A673 (cell line): ENCODE measurements at regions not wholly inside any gene's neighbourhood (a gene's known extent, or its start where the extent isn't known, plus 50 kb on each side); places are given as distances from the start of the nearest gene placed in this dataset.

Experiments used
- BruUV-seq: library from RNA; stranded (reverse); fragments of 400-500 nt; replicated peaks from 2 replicates; lab custom pipeline; 2021; lab: Mats Ljungman, UMichigan
- CTCF ChIA-PET: fragments of 300-600 bp; sonication (Branson Sonifier 250); formaldehyde crosslinking; loops from one replicate; lab custom pipeline; 2022; ENCODE audit warnings: antibody characterized with exemption; lab: Charles Lee
- POLR2A ChIA-PET: fragments of 300-600 bp; sonication (Branson Sonifier 250); formaldehyde crosslinking; loops from one replicate; lab custom pipeline; 2022; ENCODE audit warnings: antibody characterized with exemption; ENCODE audit not compliant: low non-redundant PET; lab: Charles Lee
- DNase-seq: peaks from one replicate; pipeline ENCODE4 v3.0.0-alpha.2; 2015; ENCODE audit warnings: low spot score
- H3K27ac ChIP-seq: fragments of 200-600 bp; sonication (generic); 2 replicates; pipeline ENCODE4 v1.5.1; 2016; ENCODE audit warnings: mixed run types, low read depth, mild to moderate bottlenecking, mixed read lengths, antibody characterized with exemption, low read length; ENCODE audit not compliant: poor library complexity, severe bottlenecking
- H3K27me3 ChIP-seq: fragments of 200-600 bp; sonication (generic); replicated peaks from 2 replicates; pipeline ENCODE4 v1.6.1; 2017; ENCODE audit warnings: mixed run types, low read depth, mild to moderate bottlenecking, mixed read lengths, antibody characterized with exemption, low read length; ENCODE audit not compliant: insufficient read depth, poor library complexity
- H3K36me3 ChIP-seq: fragments of 200-600 bp; sonication (generic); 2 replicates; pipeline ENCODE4 v1.6.1; 2016; ENCODE audit warnings: mixed run types, mild to moderate bottlenecking, mixed read lengths, antibody characterized with exemption, low read length; ENCODE audit not compliant: insufficient read depth, poor library complexity, severe bottlenecking
- H3K4me1 ChIP-seq: fragments of 200-600 bp; sonication (generic); 2 replicates; pipeline ENCODE4 v1.6.1; 2017; ENCODE audit warnings: mixed run types, mild to moderate bottlenecking, mixed read lengths, antibody characterized with exemption, low read length; ENCODE audit not compliant: insufficient read depth, poor library complexity, severe bottlenecking
- H3K4me3 ChIP-seq: fragments of 200-600 bp; sonication (generic); 2 replicates; pipeline ENCODE4 v1.5.1; 2016; ENCODE audit warnings: low read depth, mixed run types, mild to moderate bottlenecking, mixed read lengths, low read length; ENCODE audit not compliant: poor library complexity, severe bottlenecking
- H3K9me3 ChIP-seq: fragments of 200-600 bp; sonication (generic); 2 replicates; pipeline ENCODE4 v1.6.1; 2016; ENCODE audit warnings: mixed run types, low read depth, mild to moderate bottlenecking, mixed read lengths, antibody characterized with exemption, low read length; ENCODE audit not compliant: poor library complexity, severe bottlenecking
- EZH2 ChIP-seq: fragments of 200-600 bp; sonication (generic); IDR thresholded peaks from 2 replicates; pipeline ENCODE4 v1.6.1; 2017; ENCODE audit warnings: borderline replicate concordance, low read depth, mild to moderate bottlenecking, mixed read lengths, antibody characterized with exemption, low read length; ENCODE audit not compliant: poor library complexity, severe bottlenecking
- intact Hi-C: fragments of 100-400 bp; cut with micrococcal nuclease; formaldehyde crosslinking; loops from one replicate; pipeline ENCODE4 v1.10.0; 2022; ENCODE audit not compliant: unreplicated experiment
- TF ChIP-seq, protein P1 (sequence below): fragments of 300-800, 200-600 bp; sonication (generic); conservative IDR thresholded peaks from 2 replicates; pipeline ENCODE4 v1.5.1; 2017; ENCODE audit warnings: low read depth, mild to moderate bottlenecking, antibody characterized with exemption, low read length, moderate library complexity, mixed read lengths

GRCh38 chr17:14460516-14461226 lies 159.8 kb downstream of the HS3ST3B1 start:
- Histone ChIP-seq H3K9me3 (peaks cover 11% of the 10 kb centered on the region), H3K4me3 (no peak overlapping the region), H3K27me3 (no peaks in the 10 kb centered on the region), H3K4me1 (no peaks in the 10 kb centered on the region), H3K27ac (no peak overlapping the region), H3K36me3 (no peaks in the 10 kb centered on the region)
- ChIA-PET POLR2A (no interaction called here), CTCF (no interaction called here)
- BruUV-seq, result no TSS peak
- intact Hi-C loops, result no loop called here
- no peak for DNase-seq
- no peak for TF ChIP-seq EZH2
- TF ChIP-seq, protein P1, sequence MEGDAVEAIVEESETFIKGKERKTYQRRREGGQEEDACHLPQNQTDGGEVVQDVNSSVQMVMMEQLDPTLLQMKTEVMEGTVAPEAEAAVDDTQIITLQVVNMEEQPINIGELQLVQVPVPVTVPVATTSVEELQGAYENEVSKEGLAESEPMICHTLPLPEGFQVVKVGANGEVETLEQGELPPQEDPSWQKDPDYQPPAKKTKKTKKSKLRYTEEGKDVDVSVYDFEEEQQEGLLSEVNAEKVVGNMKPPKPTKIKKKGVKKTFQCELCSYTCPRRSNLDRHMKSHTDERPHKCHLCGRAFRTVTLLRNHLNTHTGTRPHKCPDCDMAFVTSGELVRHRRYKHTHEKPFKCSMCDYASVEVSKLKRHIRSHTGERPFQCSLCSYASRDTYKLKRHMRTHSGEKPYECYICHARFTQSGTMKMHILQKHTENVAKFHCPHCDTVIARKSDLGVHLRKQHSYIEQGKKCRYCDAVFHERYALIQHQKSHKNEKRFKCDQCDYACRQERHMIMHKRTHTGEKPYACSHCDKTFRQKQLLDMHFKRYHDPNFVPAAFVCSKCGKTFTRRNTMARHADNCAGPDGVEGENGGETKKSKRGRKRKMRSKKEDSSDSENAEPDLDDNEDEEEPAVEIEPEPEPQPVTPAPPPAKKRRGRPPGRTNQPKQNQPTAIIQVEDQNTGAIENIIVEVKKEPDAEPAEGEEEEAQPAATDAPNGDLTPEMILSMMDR, result no peak

- DNase-seq, result no peak
- intact Hi-C loops, result loop anchor here (10.0 kb wide), 1 partner anchor 65 kb away; no protein-coding TSS in a partner anchor
- CTCF ChIA-PET, result no interaction called here
- POLR2A ChIA-PET, result no interaction called here
- TF ChIP-seq, protein P1, result no peak
- no peak for TF ChIP-seq EZH2
- Histone ChIP-seq H3K27me3 (no peaks in the 10 kb centered on the region), H3K4me1 (no peaks in the 10 kb centered on the region), H3K36me3 (no peaks in the 10 kb centered on the region), H3K27ac (no peak overlapping the region), H3K4me3 (no peak overlapping the region), H3K9me3 (peaks cover 11% of the 10 kb centered on the region)
- BruUV-seq, result no TSS peak
These were observed 159.1 kb downstream of the HS3ST3B1 start for GRCh38 chr17:14459955-14460354.

- Histone ChIP-seq H3K27me3 (no peaks in the 10 kb centered on the region), H3K36me3 (no peaks in the 10 kb centered on the region), H3K27ac (no peak overlapping the region), H3K4me3 (no peak overlapping the region), H3K9me3 (peaks cover 11% of the 10 kb centered on the region), H3K4me1 (no peaks in the 10 kb centered on the region)
- DNase-seq, result no peak
- BruUV-seq, result no TSS peak
- intact Hi-C loops, result loop anchor here (10.0 kb wide), 1 partner anchor 64 kb away; no protein-coding TSS in a partner anchor
- TF ChIP-seq, protein P1, result no peak
- TF ChIP-seq EZH2, result no peak
- ChIA-PET POLR2A (no interaction called here), CTCF (no interaction called here)
These were observed 157.8 kb downstream of the HS3ST3B1 start for GRCh38 chr17:14458724-14459123.
